Loucy (cell line): ENCODE measurements at regions not wholly inside any gene's neighbourhood (a gene's known extent, or its start where the extent isn't known, plus 50 kb on each side); places are given as distances from the start of the nearest gene placed in this dataset.

Experiments
- H2AFZ ChIP-seq: fragments of 200-600 bp; sonication (generic); 2 replicates; pipeline ENCODE4 v1.6.0; 2016; ENCODE audit warnings: antibody characterized with exemption, mild to moderate bottlenecking, low read length, moderate library complexity
- H3F3A ChIP-seq: fragments of 200-600 bp; 2 replicates; pipeline ENCODE4 v1.6.0; 2016; ENCODE audit warnings: antibody characterized with exemption, low read depth, mild to moderate bottlenecking
- H3K27me3 ChIP-seq: fragments of 200-600 bp; sonication (generic); 2 replicates; pipeline ENCODE4 v1.6.1; 2014; ENCODE audit warnings: low read length, mild to moderate bottlenecking; ENCODE audit not compliant: insufficient read depth, poor library complexity, severe bottlenecking
- H3K36me3 ChIP-seq: fragments of 200-600 bp; sonication (generic); 2 replicates; pipeline ENCODE4 v1.6.1; 2016; ENCODE audit warnings: low read length; ENCODE audit not compliant: insufficient read depth
- H3K4me1 ChIP-seq: fragments of 200-600 bp; sonication (generic); 2 replicates; pipeline ENCODE4 v1.5.1; 2014; ENCODE audit warnings: low read length, mild to moderate bottlenecking; ENCODE audit not compliant: insufficient read depth, poor library complexity, severe bottlenecking
- H3K4me2 ChIP-seq: fragments of 200-600 bp; sonication (generic); 2 replicates; pipeline ENCODE4 v1.6.0; 2014; ENCODE audit warnings: antibody characterized with exemption, low read length, low read depth, mild to moderate bottlenecking; ENCODE audit not compliant: poor library complexity, severe bottlenecking
- H3K4me3 ChIP-seq: fragments of 200-600 bp; sonication (generic); 2 replicates; pipeline ENCODE4 v1.5.1; 2014; ENCODE audit warnings: low read length, mild to moderate bottlenecking, mixed read lengths; ENCODE audit not compliant: poor library complexity, severe bottlenecking
- H3K79me2 ChIP-seq: fragments of 200-600 bp; sonication (generic); 2 replicates; pipeline ENCODE4 v1.6.1; 2014; ENCODE audit warnings: low read length; ENCODE audit not compliant: insufficient read depth
- H3K9ac ChIP-seq: fragments of 200-600 bp; sonication (generic); 2 replicates; pipeline ENCODE4 v1.6.0; 2014; ENCODE audit warnings: mild to moderate bottlenecking, low read depth, low read length, moderate library complexity; ENCODE audit not compliant: poor library complexity, severe bottlenecking
- H3K9me2 ChIP-seq: fragments of 200-600 bp; sonication (generic); replicated peaks from 2 replicates; pipeline ENCODE4 v1.6.1; 2016; ENCODE audit warnings: low read depth, low read length, mixed read lengths
- H3K9me3 ChIP-seq: fragments of 200-600 bp; sonication (generic); 2 replicates; pipeline ENCODE4 v1.6.1; 2014; ENCODE audit warnings: mild to moderate bottlenecking, antibody characterized with exemption, low read length, low read depth; ENCODE audit not compliant: insufficient read depth
- H4K20me1 ChIP-seq: fragments of 200-600 bp; sonication (generic); 2 replicates; pipeline ENCODE4 v1.6.0; 2014; ENCODE audit warnings: antibody characterized with exemption, low read length, mild to moderate bottlenecking; ENCODE audit not compliant: insufficient read depth, poor library complexity, severe bottlenecking
- EZH2phosphoT487 ChIP-seq: fragments of 200-600 bp; IDR thresholded peaks from 2 replicates; pipeline ENCODE4 v1.6.1; 2018; ENCODE audit warnings: antibody characterized with exemption, mild to moderate bottlenecking, moderate library complexity, borderline replicate concordance
- TF ChIP-seq, protein P1 (sequence below): fragments of 200-600 bp; sonication (generic); conservative IDR thresholded peaks from 2 replicates; pipeline ENCODE4 v1.5.1; 2014; ENCODE audit warnings: mild to moderate bottlenecking, antibody characterized with exemption, low read length

DNA sequence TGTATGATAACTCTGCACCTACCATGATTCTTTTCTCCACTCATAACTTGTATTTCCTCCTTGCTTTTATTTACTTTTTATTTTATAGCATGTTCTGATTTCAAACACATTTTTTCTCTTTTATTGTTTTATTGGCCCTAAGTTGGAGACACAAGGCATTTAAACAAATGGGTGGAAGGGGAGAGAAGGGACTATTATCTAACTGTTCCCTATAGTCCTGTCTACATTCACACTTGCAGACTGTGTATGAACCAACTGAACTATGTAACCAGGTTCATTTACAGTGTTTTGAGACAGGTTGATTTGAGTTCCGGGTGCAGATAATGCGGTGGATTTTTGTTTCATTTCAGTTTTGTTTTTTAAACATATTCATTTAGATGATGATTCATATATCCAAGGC is 830.6 kb upstream of the SEMA6A start:
- Histone ChIP-seq H4K20me1 (no peaks in the 10 kb centered on the region), H3K4me3 (no peak overlapping the region), H3K27me3 (no peaks in the 10 kb centered on the region), H3F3A (no peaks in the 10 kb centered on the region), H3K9me2 (no peaks in the 10 kb centered on the region), H3K4me2 (no peak overlapping the region), H3K9ac (no peak overlapping the region), H3K79me2 (no peaks in the 10 kb centered on the region), H3K9me3 (no peaks in the 10 kb centered on the region), H3K4me1 (no peaks in the 10 kb centered on the region), H2AFZ (no peak overlapping the region), H3K36me3 (no peaks in the 10 kb centered on the region)
- TF ChIP-seq, protein P1, sequence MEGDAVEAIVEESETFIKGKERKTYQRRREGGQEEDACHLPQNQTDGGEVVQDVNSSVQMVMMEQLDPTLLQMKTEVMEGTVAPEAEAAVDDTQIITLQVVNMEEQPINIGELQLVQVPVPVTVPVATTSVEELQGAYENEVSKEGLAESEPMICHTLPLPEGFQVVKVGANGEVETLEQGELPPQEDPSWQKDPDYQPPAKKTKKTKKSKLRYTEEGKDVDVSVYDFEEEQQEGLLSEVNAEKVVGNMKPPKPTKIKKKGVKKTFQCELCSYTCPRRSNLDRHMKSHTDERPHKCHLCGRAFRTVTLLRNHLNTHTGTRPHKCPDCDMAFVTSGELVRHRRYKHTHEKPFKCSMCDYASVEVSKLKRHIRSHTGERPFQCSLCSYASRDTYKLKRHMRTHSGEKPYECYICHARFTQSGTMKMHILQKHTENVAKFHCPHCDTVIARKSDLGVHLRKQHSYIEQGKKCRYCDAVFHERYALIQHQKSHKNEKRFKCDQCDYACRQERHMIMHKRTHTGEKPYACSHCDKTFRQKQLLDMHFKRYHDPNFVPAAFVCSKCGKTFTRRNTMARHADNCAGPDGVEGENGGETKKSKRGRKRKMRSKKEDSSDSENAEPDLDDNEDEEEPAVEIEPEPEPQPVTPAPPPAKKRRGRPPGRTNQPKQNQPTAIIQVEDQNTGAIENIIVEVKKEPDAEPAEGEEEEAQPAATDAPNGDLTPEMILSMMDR: no peak
- TF ChIP-seq EZH2phosphoT487: no peak

DNA sequence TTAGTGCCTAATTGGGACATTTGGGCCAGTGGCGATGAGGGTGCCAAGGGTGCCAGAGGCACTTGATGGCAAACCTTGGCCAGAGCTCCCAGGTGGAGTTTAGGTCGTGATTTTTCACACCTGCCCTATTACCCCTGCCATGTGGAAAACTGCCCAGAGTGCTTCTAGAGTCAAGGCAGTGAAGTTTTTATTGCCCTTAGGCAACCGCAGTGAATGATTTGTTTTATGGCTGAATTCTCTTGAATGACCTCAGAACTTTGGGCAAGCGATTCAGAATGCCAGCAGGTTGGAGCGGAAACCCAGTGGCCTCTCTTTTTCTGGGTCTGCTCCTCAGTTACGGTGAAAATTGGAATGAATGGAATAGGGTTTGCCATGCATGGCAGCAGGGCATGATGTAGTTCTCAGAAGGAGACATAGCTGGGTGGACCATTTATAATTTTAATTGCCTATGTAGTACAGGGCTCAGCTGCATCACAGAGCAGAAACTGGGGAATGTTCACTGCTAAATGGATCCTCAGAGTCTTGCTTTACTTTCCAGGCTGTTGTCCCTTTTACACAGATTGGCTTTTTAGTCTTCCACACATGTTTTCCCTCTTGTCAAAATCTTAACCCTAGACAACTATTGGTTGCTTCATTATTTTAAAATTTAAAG is 820.0 kb upstream of the SEMA6A start:
- no peak overlapping the region for H3K4me3 ChIP-seq
- H2AFZ ChIP-seq: no peak overlapping the region
- H3K9me2 ChIP-seq: no peaks in the 10 kb centered on the region
- no peaks in the 10 kb centered on the region for H3F3A ChIP-seq
- H3K79me2 ChIP-seq: no peaks in the 10 kb centered on the region
- no peaks in the 10 kb centered on the region for H3K36me3 ChIP-seq
- no peaks in the 10 kb centered on the region for H4K20me1 ChIP-seq
- TF ChIP-seq, protein P1: no peak
- no peak for TF ChIP-seq EZH2phosphoT487
- H3K4me1 ChIP-seq: no peaks in the 10 kb centered on the region
- H3K27me3 ChIP-seq: no peaks in the 10 kb centered on the region
- no peak overlapping the region for H3K4me2 ChIP-seq
- H3K9ac ChIP-seq: no peak overlapping the region
- no peaks in the 10 kb centered on the region for H3K9me3 ChIP-seq

DNA sequence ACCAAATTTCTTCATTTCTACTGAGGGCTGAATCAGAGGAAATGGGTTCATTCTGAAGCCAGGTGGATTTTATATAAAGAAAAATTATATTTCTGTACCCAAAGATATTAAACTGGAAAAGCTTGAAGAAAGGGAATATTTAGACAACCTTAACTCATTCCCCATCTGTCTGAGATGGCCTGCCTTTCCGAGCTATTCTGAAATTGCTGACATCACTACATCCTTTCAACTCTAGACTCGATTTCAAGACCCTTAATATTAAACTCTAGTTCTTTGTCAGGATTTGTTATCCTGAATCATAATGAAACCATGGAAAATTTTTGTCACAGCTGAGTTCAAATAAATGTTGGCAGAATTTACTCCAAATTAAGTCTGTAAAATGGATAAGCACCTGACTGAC is 818.5 kb upstream of the SEMA6A start:
- Histone ChIP-seq H3K9ac (no peak overlapping the region), H3K9me2 (no peaks in the 10 kb centered on the region), H3K4me2 (no peak overlapping the region), H3K4me1 (no peaks in the 10 kb centered on the region), H3K4me3 (no peak overlapping the region), H3K79me2 (no peaks in the 10 kb centered on the region), H4K20me1 (no peaks in the 10 kb centered on the region), H3K9me3 (no peaks in the 10 kb centered on the region), H3K36me3 (no peaks in the 10 kb centered on the region), H3K27me3 (no peaks in the 10 kb centered on the region), H2AFZ (no peak overlapping the region), H3F3A (no peaks in the 10 kb centered on the region)
- no peak for TF ChIP-seq EZH2phosphoT487
- TF ChIP-seq, protein P1: no peak
